GM12878 (cell line): ENCODE measurements at regions not wholly inside any gene's neighbourhood (a gene's known extent, or its start where the extent isn't known, plus 50 kb on each side); places are given as distances from the start of the nearest gene placed in this dataset.

Experiments
- ATAC-seq: fragments of 200-7000 bp; cut with Tn5 transposase; 3 replicates; pipeline ENCODE4 v1.9.1; 2020; ENCODE audit warnings: mild to moderate bottlenecking, moderate library complexity
- BruUV-seq: library from RNA; stranded (reverse); fragments of 400-500 nt; replicated peaks from 2 replicates; lab custom pipeline; 2021; lab: Mats Ljungman, UMichigan
- CTCF ChIA-PET: fragments of 300-600 bp; sonication (Branson Sonifier 250); formaldehyde crosslinking; extraction: SDS; loops from one replicate; lab custom pipeline; 2021; ENCODE audit warnings: inconsistent platforms; lab: Yijun Ruan, JAX
- POLR2A ChIA-PET: fragments of 350-600 bp; formaldehyde crosslinking; extraction: SDS; loops from one replicate; lab custom pipeline; 2021; ENCODE audit warnings: inconsistent platforms; lab: Charles Lee
- RAD21 ChIA-PET: fragments of 300-600 bp; sonication (Branson Sonifier 250); formaldehyde crosslinking; loops from one replicate; lab custom pipeline; 2023; ENCODE audit warnings: antibody characterized with exemption; ENCODE audit not compliant: unreplicated experiment; lab: Charles Lee
- SMC1A ChIA-PET: fragments of 300-600 bp; sonication (Branson Sonifier 250); formaldehyde crosslinking; loops from one replicate; lab custom pipeline; 2023; ENCODE audit not compliant: unreplicated experiment, uncharacterized antibody; lab: Charles Lee
- DNase-seq: peaks from one replicate; pipeline ENCODE4 v3.0.0-alpha.2; 2011; ENCODE audit warnings: low read depth, low spot score
- FAIRE-seq: peaks from 3 replicates; lab custom pipeline; 2011; peaks lifted over from hg19 to GRCh38; lab: Jason Lieb, UNC
- H2AFZ ChIP-seq: 2 replicates; pipeline ENCODE4 v1.6.0; 2011; ENCODE audit warnings: low read depth, low read length, control low read depth; ENCODE audit not compliant: control insufficient read depth
- H3K27ac ChIP-seq: 2 replicates; pipeline ENCODE4 v1.5.1; 2011; ENCODE audit warnings: control low read depth; ENCODE audit not compliant: control insufficient read depth, insufficient read depth
- H3K27me3 ChIP-seq, 2 experiments: replicated peaks in 1 of 2; 2 replicates each; pipeline versions ENCODE4 v1.6.0 to v1.6.1; 2011; ENCODE audit warnings: low read length in 1 of 2; ENCODE audit not compliant: control insufficient read depth in 2 of 2, insufficient read depth in 2 of 2
- H3K36me3 ChIP-seq, 2 experiments: 2 replicates each; pipeline ENCODE4 v1.5.1; 2011; ENCODE audit warnings: low read length in 1 of 2; ENCODE audit not compliant: control insufficient read depth in 2 of 2, insufficient read depth in 2 of 2
- H3K4me1 ChIP-seq: 2 replicates; pipeline ENCODE4 v1.6.1; 2011; ENCODE audit warnings: mild to moderate bottlenecking, low read length, moderate library complexity, mixed read lengths; ENCODE audit not compliant: control insufficient read depth, insufficient read depth
- H3K4me2 ChIP-seq: 2 replicates; pipeline ENCODE4 v1.6.0; 2011; ENCODE audit warnings: control low read depth; ENCODE audit not compliant: control insufficient read depth, insufficient read depth
- H3K4me3 ChIP-seq: fragments of 200-600 bp; sonication (generic); 2 replicates; pipeline ENCODE4 v1.5.1; 2016
- H3K79me2 ChIP-seq: 2 replicates; pipeline ENCODE4 v1.6.0; 2011; ENCODE audit warnings: low read length; ENCODE audit not compliant: control insufficient read depth, insufficient read depth
- H3K9ac ChIP-seq: 2 replicates; pipeline ENCODE4 v1.8.0; 2011; ENCODE audit warnings: low read length, control low read depth, mixed read lengths; ENCODE audit not compliant: control insufficient read depth, insufficient read depth
- H3K9me3 ChIP-seq: replicated peaks from 3 replicates; pipeline ENCODE4 v1.5.1; 2011; ENCODE audit warnings: mild to moderate bottlenecking, low read length; ENCODE audit not compliant: control insufficient read depth, insufficient read depth
- H4K20me1 ChIP-seq: 2 replicates; pipeline ENCODE4 v1.6.0; 2011; ENCODE audit not compliant: control insufficient read depth, insufficient read depth
- BCLAF1 ChIP-seq: fragments of 450-650 bp; IDR thresholded peaks from 2 replicates; pipeline ENCODE4 v1.6.1; 2017; ENCODE audit warnings: antibody characterized with exemption, mild to moderate bottlenecking, moderate library complexity
- KAT2A ChIP-seq: conservative IDR thresholded peaks from 2 replicates; pipeline ENCODE4 v1.6.1; 2011; ENCODE audit warnings: low read depth, low read length; ENCODE audit not compliant: control insufficient read depth
- KDM1A ChIP-seq: fragments of 200-600 bp; sonication (generic); IDR thresholded peaks from 2 replicates; pipeline ENCODE4 v1.6.1; 2016; ENCODE audit warnings: borderline replicate concordance
- MTA3 ChIP-seq: IDR thresholded peaks from 2 replicates; pipeline ENCODE4 v1.6.1; 2012; ENCODE audit warnings: low read length, inconsistent platforms, borderline replicate concordance
- STAT1 ChIP-seq: fragments of 450-650 bp; conservative IDR thresholded peaks from 2 replicates; pipeline ENCODE4 v1.6.1; 2014; ENCODE audit warnings: antibody characterized with exemption, mild to moderate bottlenecking
- TCF12 ChIP-seq: IDR thresholded peaks from 2 replicates; pipeline ENCODE4 v1.6.1; 2011; ENCODE audit warnings: low read depth, mild to moderate bottlenecking, low read length
- ZNF207 ChIP-seq: fragments of 450-650 bp; IDR thresholded peaks from 2 replicates; pipeline ENCODE4 v1.6.1; 2014; ENCODE audit warnings: antibody characterized with exemption, mild to moderate bottlenecking, borderline replicate concordance
- WGBS: methylation state at CpG from one replicate; pipeline ENCODE4 v1.1.6; 2016; ENCODE audit warnings: low lambda C conversion rate; ENCODE audit not compliant: insufficient replicate concordance, insufficient coverage; ENCODE audit errors: missing lambda C conversion rate; 5-methylcytosine and 5-hydroxymethylcytosine counted together
- in situ Hi-C: fragments of 300-500 bp; cut with MboI; formaldehyde crosslinking; loops from 9 replicates; pipeline ENCODE4 v1.14.3; 2018; ENCODE audit warnings: mixed read lengths
- intact Hi-C: fragments of 100-400 bp; cut with micrococcal nuclease; formaldehyde crosslinking; loops from one replicate; pipeline ENCODE4 v1.14.2; 2022; ENCODE audit not compliant: unreplicated experiment

- TF ChIP-seq STAT1 (no peak), TCF12 (no peak), BCLAF1 (no peak), KAT2A (no peak), ZNF207 (no peak), MTA3 (no peak), KDM1A (no peak)
- ChIA-PET CTCF (no interaction called here), RAD21 (no interaction called here), SMC1A (no interaction called here), POLR2A (no interaction called here)
- H3K9ac ChIP-seq, result no peak overlapping the region
- no peaks in the 10 kb centered on the region for H3K36me3 ChIP-seq
- 16% methylated on average over 6 of the region's 6 CpGs for WGBS
- H3K4me2 ChIP-seq, result no peak overlapping the region
- DNase-seq (no peak), FAIRE-seq (no peak), ATAC-seq (no peak)
- BruUV-seq, result no TSS peak
- H3K79me2 ChIP-seq, result no peaks in the 10 kb centered on the region
- no peaks in the 10 kb centered on the region for H3K9me3 ChIP-seq
- in situ Hi-C loops (no loop called here), intact Hi-C loops (no loop called here)
- no peaks in the 10 kb centered on the region; a peak in 1 of 4 replicates for H3K27me3 ChIP-seq
- H3K4me3 ChIP-seq, result no peak overlapping the region
- H2AFZ ChIP-seq, result no peak overlapping the region
- no peaks in the 10 kb centered on the region for H3K4me1 ChIP-seq
- H3K27ac ChIP-seq, result no peak overlapping the region
- no peaks in the 10 kb centered on the region for H4K20me1 ChIP-seq
These were observed 122.0 kb upstream of the HABP2 start for GRCh38 chr10:113430634-113431397.
